Liver (tissue), 3 donors: ENCODE measurements at regions not wholly inside any gene's neighbourhood (a gene's known extent, or its start where the extent isn't known, plus 50 kb on each side); places are given as distances from the start of the nearest gene placed in this dataset.

ENCODE experiments used
- RAD21 ChIP-seq, 2 donors: IDR thresholded peaks; 2 replicates each; pipeline ENCODE4 v1.6.1; 2016; ENCODE audit warnings: antibody characterized with exemption in 2 of 2, mild to moderate bottlenecking in 2 of 2
- SP1 ChIP-seq: IDR thresholded peaks from 2 replicates; pipeline ENCODE4 v1.6.1; 2018; ENCODE audit warnings: antibody characterized with exemption, mild to moderate bottlenecking
- TF ChIP-seq, protein P1 (sequence below): fragments of 150-350 bp; IDR thresholded peaks from 2 replicates; pipeline ENCODE4 v1.5.1; 2017; ENCODE audit warnings: improper control_type of control experiment, low read depth, low read length; ENCODE audit not compliant: missing input control
- TF ChIP-seq, protein P2 (sequence below): IDR thresholded peaks from 2 replicates; pipeline ENCODE4 v1.6.1; 2016; ENCODE audit warnings: antibody characterized with exemption
- TF ChIP-seq, protein P3 (sequence below): IDR thresholded peaks from 2 replicates; pipeline ENCODE4 v1.6.1; 2016; ENCODE audit warnings: antibody characterized with exemption, mild to moderate bottlenecking
- donor health status: healthy.
- donor health status: healthy.

DNA sequence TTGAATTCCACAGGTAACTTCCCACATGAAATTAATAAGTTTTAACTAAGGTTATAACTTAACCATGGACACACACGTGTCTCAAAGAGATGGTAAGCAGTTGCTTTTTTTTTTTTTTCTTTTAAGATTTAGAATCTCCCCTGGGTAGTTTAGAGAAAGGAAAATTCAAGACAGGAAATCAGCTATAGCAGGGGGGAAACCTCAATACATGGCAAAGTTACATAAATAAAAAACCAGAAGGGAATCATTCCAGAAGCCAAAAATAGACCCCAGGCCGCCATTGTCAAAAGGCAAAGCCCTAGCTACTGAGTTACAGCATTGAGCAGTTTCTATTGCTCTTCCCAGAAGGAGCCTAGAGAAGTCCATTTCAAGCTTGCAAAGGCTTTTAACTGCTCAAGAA is 91.5 kb upstream of the ZNF236 start:
- TF ChIP-seq, protein P1, sequence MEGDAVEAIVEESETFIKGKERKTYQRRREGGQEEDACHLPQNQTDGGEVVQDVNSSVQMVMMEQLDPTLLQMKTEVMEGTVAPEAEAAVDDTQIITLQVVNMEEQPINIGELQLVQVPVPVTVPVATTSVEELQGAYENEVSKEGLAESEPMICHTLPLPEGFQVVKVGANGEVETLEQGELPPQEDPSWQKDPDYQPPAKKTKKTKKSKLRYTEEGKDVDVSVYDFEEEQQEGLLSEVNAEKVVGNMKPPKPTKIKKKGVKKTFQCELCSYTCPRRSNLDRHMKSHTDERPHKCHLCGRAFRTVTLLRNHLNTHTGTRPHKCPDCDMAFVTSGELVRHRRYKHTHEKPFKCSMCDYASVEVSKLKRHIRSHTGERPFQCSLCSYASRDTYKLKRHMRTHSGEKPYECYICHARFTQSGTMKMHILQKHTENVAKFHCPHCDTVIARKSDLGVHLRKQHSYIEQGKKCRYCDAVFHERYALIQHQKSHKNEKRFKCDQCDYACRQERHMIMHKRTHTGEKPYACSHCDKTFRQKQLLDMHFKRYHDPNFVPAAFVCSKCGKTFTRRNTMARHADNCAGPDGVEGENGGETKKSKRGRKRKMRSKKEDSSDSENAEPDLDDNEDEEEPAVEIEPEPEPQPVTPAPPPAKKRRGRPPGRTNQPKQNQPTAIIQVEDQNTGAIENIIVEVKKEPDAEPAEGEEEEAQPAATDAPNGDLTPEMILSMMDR = no peak
- TF ChIP-seq, protein P2, sequence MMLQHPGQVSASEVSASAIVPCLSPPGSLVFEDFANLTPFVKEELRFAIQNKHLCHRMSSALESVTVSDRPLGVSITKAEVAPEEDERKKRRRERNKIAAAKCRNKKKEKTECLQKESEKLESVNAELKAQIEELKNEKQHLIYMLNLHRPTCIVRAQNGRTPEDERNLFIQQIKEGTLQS = no peak
- TF ChIP-seq SP1 (no peak), RAD21 (IDR thresholded peaks at IDR 0.05) (no peak)
- TF ChIP-seq, protein P3, sequence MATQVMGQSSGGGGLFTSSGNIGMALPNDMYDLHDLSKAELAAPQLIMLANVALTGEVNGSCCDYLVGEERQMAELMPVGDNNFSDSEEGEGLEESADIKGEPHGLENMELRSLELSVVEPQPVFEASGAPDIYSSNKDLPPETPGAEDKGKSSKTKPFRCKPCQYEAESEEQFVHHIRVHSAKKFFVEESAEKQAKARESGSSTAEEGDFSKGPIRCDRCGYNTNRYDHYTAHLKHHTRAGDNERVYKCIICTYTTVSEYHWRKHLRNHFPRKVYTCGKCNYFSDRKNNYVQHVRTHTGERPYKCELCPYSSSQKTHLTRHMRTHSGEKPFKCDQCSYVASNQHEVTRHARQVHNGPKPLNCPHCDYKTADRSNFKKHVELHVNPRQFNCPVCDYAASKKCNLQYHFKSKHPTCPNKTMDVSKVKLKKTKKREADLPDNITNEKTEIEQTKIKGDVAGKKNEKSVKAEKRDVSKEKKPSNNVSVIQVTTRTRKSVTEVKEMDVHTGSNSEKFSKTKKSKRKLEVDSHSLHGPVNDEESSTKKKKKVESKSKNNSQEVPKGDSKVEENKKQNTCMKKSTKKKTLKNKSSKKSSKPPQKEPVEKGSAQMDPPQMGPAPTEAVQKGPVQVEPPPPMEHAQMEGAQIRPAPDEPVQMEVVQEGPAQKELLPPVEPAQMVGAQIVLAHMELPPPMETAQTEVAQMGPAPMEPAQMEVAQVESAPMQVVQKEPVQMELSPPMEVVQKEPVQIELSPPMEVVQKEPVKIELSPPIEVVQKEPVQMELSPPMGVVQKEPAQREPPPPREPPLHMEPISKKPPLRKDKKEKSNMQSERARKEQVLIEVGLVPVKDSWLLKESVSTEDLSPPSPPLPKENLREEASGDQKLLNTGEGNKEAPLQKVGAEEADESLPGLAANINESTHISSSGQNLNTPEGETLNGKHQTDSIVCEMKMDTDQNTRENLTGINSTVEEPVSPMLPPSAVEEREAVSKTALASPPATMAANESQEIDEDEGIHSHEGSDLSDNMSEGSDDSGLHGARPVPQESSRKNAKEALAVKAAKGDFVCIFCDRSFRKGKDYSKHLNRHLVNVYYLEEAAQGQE = no peak
